NCI-H2107 (cell line): ENCODE measurements at regions not wholly inside any gene's neighbourhood (a gene's known extent, or its start where the extent isn't known, plus 50 kb on each side); places are given as distances from the start of the nearest gene placed in this dataset.
"Not testable (repeated sequence)": the region's sequence is repeated elsewhere in the genome, so short reads cannot be mapped to it uniquely, and the experiment has no call there.

Experiments
- DNase-seq: peaks from one replicate; lab custom pipeline; 2025; lab: John Stamatoyannopoulos, UW

DNA sequence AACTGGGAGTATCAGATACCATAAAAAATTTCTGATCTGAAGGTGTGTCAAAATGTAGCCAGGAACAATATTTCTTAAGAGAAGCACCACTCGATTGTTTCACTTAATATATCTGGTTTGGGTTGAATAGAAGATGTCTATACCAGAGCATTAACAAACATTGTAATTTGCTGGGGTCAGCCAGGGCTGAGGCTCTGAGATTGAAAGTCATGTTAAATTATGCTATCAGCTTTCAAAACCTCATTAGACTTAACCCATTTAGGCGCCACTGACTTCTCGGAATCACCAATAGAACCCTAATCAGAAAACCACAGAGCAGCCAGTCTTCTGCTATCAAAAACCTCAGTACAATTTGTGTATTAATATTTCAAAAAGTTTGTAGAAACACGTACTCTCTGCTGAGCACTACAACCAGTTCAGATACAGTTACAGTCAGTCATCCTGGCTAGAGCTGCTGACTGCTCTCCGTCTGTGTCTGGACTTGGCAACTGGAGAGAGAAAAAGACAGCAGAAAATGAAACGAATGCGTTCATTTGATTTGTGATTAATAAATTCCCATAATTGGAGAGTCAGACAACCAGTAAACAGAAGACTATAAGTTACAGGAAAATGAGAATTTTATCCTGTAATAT, 848.6 kb upstream of the PABPC4L start:
- DNase-seq, result no peak

- no peak for DNase-seq
These were observed 831.1 kb upstream of the PABPC4L start for GRCh38 chr4:135032670-135033069.

DNA sequence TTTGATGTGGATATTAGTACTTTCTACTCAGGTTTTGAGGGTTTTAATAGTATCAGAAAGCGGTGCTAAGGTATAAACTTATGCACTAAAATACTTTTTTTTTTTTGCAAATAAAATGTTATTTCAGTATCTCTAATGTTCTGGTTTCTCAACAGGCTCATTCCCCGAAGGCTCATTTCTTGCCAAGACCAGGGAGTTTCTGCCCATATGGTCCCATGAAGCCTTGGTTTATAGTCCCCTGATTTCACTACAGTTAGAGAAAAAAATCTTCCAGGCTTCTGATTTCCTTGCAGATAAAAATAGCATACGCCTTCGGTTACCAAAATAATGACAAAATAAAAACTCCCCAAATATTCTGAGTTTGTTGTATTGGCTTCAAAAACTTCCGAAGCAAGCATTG, 814.2 kb upstream of the PABPC4L start:
- no peak for DNase-seq

DNA sequence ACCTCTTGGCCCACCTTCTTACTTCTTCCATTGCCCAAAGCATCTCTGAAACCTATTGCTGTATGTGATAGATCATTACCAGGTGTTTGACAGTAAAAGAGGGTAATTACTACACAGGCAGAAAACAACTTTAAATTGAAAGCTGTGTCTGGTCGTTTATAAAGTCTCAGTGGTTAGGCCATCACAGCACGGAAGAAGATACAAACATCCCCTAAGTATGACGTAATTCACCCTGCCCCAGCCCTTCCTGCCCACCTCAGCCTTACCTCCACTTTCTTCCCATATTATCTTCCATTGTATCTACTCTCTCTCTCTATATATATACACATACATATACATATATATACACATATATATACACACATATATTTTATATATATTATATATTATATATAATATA, 805.8 kb upstream of the PABPC4L start:
- DNase-seq, result no peak

DNA sequence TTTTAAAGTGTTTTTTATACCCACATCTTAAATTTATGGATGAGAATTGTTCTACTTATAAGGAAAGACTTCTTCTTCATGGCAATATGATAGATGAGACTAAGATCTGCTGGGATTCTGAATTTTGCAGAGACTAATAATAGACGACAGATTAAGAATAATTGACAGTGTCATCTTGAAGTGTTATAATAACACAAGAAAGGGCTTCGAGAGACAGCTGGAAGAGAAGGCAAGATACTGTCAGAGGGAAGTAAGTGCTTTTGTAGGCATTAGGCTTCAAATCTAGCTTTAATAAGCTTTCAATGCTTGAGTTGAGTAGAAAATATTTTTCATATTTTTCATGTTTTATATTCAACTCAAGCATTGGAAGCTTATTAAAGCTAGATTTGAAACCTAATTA, 797.6 kb upstream of the PABPC4L start:
- DNase-seq, result no peak

DNA sequence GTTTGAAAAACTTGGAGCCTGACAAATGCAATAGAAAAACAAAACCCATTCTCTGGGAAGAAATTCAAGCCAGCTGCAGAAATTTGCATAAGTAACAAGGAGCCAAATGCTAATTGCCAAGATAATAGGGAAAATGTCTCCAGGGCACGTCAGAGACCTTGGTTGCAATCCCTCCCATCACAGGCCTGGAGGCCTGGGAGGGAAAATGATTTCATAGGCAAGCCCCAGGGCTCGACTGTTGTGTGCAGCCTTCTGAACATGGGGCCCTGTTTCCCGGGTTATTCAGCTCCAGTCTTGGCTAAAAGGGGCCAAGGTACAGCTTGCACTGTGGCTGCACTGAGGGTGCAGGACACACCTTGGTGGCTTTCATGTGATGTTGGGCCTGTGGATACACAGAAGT, 760.4 kb upstream of the PABPC4L start:
- no peak for DNase-seq

DNA sequence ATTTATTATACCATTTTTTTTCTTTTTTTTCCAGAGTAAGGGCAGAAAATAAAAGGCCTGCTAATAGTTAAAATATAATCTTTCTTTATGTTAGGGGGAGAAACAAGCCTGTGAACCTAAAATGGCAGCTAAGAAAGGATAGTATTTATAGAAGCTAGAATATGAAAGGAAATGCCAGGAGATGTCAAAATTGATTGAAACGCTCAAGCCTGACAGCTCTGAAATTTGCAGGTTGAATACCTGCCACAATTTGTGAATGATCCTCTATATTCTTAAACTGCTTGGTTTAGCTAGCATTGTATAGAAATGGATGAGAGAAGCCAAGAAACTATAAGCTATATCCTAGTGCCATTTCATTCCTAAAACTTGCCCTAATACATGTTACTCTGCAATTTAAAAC, 757.3 kb upstream of the PABPC4L start:
- DNase-seq, result no peak

- no peak for DNase-seq
These were observed 753.5 kb upstream of the PABPC4L start for GRCh38 chr4:134955059-134955458.

DNA sequence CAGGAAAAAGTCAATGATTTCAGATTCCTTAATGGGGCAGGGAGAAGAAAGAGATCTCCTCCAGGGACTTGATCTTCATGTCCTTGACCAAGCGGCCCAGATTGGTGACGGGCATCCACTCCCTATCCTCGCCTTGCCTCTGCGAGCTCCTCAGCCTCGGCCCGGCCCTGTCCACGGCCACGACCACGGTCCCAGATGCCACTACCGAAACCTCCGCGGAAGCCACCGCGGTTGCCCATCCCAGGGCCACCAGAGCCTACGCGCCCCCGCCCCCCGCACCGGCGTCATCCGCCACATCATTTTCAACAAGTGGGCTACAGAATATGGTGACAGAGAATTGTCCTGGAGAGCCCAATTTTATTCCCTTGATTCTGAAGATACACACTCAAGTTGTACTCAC, 751.2 kb upstream of the PABPC4L start:
- DNase-seq, result no peak

DNA sequence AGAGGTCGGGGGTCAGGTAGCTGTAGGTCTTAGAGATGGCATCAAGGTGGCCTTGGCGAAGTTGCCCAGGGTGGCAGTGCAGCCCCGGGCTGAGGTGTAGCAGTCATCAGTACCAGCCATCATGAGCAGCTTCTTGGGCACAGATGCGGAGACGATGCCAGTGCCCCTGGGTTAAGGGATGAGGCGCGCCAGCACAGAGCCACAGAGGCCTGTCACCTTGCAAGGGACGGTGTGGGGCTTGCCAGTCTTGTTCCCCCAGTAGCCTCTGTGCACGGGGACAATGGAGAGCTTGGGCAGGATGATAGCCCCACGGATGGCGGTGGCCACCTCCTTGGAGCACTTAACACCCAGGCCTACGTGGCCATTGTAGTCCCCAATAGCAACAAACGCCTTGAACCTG, 750.7 kb upstream of the PABPC4L start:
- no peak for DNase-seq

- DNase-seq, result no peak
These were observed 746.6 kb upstream of the PABPC4L start for GRCh38 chr4:134948110-134948642.

DNA sequence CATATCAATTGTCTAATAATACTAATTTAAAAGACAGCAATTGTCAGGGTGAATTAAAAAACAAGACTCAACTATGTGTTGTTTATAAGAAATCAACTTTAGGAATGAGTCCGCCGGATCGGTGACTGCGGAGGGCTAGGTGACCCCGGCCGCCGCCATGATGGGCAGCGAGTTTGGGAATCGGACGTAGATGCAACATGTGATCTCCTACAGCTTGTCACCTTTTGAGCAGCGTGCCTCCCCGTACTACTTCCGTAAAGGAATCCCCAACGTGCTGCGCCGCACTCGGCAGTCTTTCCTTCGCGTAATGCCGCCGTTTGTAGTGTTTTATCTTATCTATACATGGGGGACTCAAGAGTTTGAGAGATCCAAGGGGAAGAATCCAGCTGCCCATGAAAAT, 742.5 kb upstream of the PABPC4L start:
- no peak for DNase-seq

DNA sequence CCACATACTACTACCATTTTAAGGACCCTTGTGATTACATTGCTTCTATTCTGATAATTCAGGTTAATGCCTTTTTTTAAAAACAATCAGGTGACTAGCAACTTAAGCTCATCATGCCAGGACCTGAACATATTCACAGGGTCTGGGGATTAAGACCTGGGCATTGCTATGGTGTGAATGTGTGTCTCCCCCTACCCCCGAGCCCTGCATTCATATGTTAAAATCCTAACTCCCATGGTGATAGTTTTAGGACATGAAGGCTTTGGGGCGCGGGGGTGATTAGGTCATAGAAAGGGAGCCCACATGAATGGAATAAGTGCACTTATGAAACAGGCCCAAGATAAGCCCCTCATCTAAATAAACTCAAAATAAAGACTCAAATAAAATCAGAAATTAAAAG, 734.4 kb upstream of the PABPC4L start:
- DNase-seq, result no peak

DNA sequence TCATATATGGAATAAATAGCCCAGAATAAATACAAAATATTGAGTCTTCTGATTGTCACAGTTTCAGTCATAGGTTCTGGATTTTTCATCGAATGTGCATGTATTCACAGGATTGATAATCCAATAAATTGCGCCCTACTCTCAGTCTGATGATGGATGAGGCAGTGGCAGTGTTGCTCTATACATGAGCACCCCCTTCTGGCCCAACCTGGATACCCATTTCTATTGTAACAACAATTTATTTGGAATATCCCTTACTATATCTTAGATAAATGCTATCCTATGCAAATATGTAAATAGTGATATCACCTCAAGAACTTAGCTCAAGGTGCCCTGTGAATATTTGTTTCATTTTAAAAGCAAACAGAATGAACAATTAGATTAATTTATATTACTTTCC, 733.7 kb upstream of the PABPC4L start:
- DNase-seq, result no peak

- DNase-seq, result no peak
These were observed 732.6 kb upstream of the PABPC4L start for GRCh38 chr4:134934036-134934808.

DNA sequence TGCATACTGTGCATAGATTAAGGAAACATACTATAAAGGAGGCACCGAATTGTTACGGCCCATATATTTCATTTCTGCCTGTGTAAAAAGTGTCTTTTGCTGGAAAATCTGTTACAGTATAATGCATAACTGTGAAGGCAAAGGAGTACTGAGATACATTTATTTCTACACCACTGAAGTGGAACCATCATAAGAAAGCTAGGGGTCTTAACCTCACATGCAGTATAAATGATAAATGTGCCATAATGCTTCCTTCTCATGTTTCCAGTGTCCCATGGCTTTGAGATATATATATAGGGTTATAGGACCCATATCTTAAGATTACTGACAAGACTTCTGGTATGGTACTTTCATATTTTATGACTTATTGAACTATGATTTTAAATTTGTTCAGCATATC, 713.8 kb upstream of the PABPC4L start:
- no peak for DNase-seq

GRCh38 chr4:134914250-134914649, 712.7 kb upstream of the PABPC4L start:
- not testable (repeated sequence) for DNase-seq

DNA sequence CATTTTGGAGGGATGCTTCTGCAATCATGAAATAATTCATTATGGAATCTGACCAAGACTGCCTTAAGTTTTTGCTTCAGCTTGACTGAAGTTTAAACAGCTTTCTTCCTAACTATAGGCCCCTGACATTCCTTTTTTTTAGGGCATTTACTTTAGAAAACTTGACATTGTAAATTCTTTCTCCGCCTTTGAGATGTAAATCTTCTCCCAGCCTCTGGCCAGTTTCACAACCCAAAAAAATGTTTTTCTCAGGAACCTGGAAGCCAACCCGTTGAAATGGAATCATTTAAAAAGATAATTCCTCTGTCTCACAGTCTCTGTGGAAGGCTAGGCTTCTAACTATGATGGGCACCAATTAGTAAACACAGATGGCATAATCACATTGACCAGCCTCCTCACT, 710.4 kb upstream of the PABPC4L start:
- no peak for DNase-seq

- no peak for DNase-seq
These were observed 704.9 kb upstream of the PABPC4L start for GRCh38 chr4:134906404-134907023.

DNA sequence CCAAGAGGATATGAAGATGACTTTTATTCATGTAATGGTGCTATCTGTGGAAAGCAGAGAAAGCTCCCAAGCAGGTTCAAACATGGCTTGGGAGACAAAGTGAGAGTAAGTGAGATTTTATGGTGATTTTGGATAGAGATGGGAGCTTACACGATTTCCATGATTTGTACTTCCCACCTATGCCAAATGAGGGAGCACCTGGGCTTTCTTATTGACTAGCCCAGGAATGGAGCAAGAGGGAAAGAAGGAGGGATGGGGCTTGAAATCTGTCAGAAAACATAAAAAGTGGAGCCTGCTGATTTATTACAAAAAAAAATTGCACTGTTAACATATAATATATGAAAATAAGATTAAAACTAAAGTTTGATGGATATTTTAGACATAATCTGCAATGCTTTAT, 703.5 kb upstream of the PABPC4L start:
- DNase-seq, result no peak

DNA sequence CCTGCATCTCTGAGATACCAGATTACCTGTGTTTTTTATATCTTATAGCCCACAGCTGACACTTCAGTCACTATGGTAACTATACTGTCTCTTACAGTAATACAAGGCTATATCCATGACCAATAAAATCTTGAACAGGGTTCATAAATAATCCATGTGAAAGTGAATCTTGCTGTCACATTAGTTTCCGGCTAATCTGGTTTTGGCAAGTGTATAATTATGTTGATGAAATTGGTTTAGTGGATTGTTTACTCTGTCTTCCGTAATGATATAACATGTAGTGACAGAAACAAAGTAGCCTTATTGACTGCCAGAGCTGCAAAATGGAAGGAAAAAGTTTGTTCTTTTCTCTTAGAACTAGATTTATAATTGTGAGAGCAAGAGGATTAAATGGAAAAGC, 686.6 kb upstream of the PABPC4L start:
- DNase-seq, result no peak

DNA sequence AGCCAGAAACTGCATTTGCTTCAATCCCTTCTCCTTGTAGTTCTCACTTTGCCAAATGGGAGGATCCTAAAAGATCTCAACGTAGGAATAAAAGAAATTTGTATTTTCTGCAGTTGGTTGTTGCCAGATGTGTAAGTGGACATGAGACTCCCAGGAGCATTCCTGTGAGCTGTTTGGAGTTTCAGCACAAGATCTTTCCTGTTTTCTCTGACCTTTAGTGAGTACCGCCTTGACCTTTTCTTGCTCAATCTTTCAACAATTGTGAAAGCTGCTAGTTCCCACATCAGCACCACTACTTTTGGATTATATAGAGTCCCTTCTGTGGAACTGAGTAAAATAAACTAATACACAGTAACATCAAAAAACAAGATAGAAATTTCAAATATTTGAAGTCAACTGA, 683.8 kb upstream of the PABPC4L start:
- DNase-seq, result no peak

GRCh38 chr4:134883831-134884449, 682.4 kb upstream of the PABPC4L start:
- no peak for DNase-seq
